ENCODE measurements at regions not wholly inside any gene's neighbourhood (a gene's known extent, or its start where the extent isn't known, plus 50 kb on each side); places are given as distances from the start of the nearest gene placed in this dataset.

GRCh38 chr12:69101505-69101904 lies 137.9 kb upstream of the CPSF6 start:
- in situ Hi-C loops (cut with HindIII; ENCODE audit: low pct_ligation_motif_present, low sequenced_read_pairs), result no loop called here
- DNase-seq, result no peak
- TF ChIP-seq, protein P1, sequence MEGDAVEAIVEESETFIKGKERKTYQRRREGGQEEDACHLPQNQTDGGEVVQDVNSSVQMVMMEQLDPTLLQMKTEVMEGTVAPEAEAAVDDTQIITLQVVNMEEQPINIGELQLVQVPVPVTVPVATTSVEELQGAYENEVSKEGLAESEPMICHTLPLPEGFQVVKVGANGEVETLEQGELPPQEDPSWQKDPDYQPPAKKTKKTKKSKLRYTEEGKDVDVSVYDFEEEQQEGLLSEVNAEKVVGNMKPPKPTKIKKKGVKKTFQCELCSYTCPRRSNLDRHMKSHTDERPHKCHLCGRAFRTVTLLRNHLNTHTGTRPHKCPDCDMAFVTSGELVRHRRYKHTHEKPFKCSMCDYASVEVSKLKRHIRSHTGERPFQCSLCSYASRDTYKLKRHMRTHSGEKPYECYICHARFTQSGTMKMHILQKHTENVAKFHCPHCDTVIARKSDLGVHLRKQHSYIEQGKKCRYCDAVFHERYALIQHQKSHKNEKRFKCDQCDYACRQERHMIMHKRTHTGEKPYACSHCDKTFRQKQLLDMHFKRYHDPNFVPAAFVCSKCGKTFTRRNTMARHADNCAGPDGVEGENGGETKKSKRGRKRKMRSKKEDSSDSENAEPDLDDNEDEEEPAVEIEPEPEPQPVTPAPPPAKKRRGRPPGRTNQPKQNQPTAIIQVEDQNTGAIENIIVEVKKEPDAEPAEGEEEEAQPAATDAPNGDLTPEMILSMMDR (IDR thresholded peaks at IDR 0.05; ENCODE audit: low read depth, low read length, missing control alignments), result no peak
- Histone ChIP-seq H3K27ac (no peak overlapping the region), H3K27me3 (replicated peaks) (no peaks in the 10 kb centered on the region), H3K4me3 (ENCODE audit: low read depth, low read length) (no peak overlapping the region), H3K36me3 (replicated peaks) (no peaks in the 10 kb centered on the region)

GRCh38 chr12:69102856-69103255 lies 136.5 kb upstream of the CPSF6 start:
- H3K4me3 ChIP-seq (ENCODE audit: low read depth, low read length), result no peak overlapping the region
- DNase-seq, result no peak
- TF ChIP-seq, protein P1 (IDR thresholded peaks at IDR 0.05; ENCODE audit: low read depth, low read length, missing control alignments), result no peak
- no peaks in the 10 kb centered on the region for H3K36me3 ChIP-seq (replicated peaks)
- no peaks in the 10 kb centered on the region for H3K27me3 ChIP-seq (replicated peaks)
- in situ Hi-C loops (cut with HindIII; ENCODE audit: low pct_ligation_motif_present, low sequenced_read_pairs), result no loop called here
- no peak overlapping the region for H3K27ac ChIP-seq

GRCh38 chr12:69105101-69105962 lies 134.0 kb upstream of the CPSF6 start:
- in situ Hi-C loops (cut with HindIII; ENCODE audit: low pct_ligation_motif_present, low sequenced_read_pairs), result no loop called here
- H3K27ac ChIP-seq, result no peak overlapping the region
- H3K4me3 ChIP-seq (ENCODE audit: low read depth, low read length), result no peak overlapping the region
- no peak for DNase-seq
- no peaks in the 10 kb centered on the region for H3K27me3 ChIP-seq (replicated peaks)
- TF ChIP-seq, protein P1 (IDR thresholded peaks at IDR 0.05; ENCODE audit: low read depth, low read length, missing control alignments), result no peak
- no peaks in the 10 kb centered on the region for H3K36me3 ChIP-seq (replicated peaks)

GRCh38 chr12:69106482-69107118 lies 132.8 kb upstream of the CPSF6 start:
- in situ Hi-C loops (cut with HindIII; ENCODE audit: low pct_ligation_motif_present, low sequenced_read_pairs), result no loop called here
- H3K27me3 ChIP-seq (replicated peaks), result no peaks in the 10 kb centered on the region
- TF ChIP-seq, protein P1 (IDR thresholded peaks at IDR 0.05; ENCODE audit: low read depth, low read length, missing control alignments), result no peak
- no peak for DNase-seq
- no peaks in the 10 kb centered on the region for H3K36me3 ChIP-seq (replicated peaks)
- no peak overlapping the region for H3K4me3 ChIP-seq (ENCODE audit: low read depth, low read length)
- no peak overlapping the region for H3K27ac ChIP-seq

DNA sequence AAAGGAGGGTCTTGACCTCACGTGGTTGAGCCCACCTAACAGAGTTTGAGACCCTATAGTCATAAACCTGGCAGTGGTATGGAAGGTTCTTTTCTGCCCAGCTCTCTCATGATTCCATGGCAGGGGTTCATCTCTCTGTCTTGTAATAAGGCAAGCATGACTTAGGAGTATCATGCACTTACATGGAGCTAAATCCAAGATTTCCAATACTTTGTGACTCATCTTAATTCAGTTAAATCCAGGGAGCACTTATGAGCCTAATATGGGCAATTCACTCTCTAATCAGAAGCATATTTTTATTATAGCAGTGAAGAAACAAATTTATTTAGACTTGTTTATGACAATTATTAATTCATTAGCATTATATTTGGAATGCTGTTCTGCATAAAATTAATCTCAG lies 131.8 kb upstream of the CPSF6 start:
- TF ChIP-seq, protein P1 (IDR thresholded peaks at IDR 0.05; ENCODE audit: low read depth, low read length, missing control alignments), result no peak
- no peaks in the 10 kb centered on the region for H3K36me3 ChIP-seq (replicated peaks)
- no peaks in the 10 kb centered on the region for H3K27me3 ChIP-seq (replicated peaks)
- no peak overlapping the region for H3K4me3 ChIP-seq (ENCODE audit: low read depth, low read length)
- in situ Hi-C loops (cut with HindIII; ENCODE audit: low pct_ligation_motif_present, low sequenced_read_pairs), result no loop called here
- no peak for DNase-seq
- H3K27ac ChIP-seq, result no peak overlapping the region

Data from brain microvascular endothelial cell (primary cell).